ENCODE measurements at regions not wholly inside any gene's neighbourhood (a gene's known extent, or its start where the extent isn't known, plus 50 kb on each side); places are given as distances from the start of the nearest gene placed in this dataset. TPM values are rescaled to one million over a fixed set of nuclear protein-coding genes. Genes with fewer than 3 reads are reported as not detected.

DNA sequence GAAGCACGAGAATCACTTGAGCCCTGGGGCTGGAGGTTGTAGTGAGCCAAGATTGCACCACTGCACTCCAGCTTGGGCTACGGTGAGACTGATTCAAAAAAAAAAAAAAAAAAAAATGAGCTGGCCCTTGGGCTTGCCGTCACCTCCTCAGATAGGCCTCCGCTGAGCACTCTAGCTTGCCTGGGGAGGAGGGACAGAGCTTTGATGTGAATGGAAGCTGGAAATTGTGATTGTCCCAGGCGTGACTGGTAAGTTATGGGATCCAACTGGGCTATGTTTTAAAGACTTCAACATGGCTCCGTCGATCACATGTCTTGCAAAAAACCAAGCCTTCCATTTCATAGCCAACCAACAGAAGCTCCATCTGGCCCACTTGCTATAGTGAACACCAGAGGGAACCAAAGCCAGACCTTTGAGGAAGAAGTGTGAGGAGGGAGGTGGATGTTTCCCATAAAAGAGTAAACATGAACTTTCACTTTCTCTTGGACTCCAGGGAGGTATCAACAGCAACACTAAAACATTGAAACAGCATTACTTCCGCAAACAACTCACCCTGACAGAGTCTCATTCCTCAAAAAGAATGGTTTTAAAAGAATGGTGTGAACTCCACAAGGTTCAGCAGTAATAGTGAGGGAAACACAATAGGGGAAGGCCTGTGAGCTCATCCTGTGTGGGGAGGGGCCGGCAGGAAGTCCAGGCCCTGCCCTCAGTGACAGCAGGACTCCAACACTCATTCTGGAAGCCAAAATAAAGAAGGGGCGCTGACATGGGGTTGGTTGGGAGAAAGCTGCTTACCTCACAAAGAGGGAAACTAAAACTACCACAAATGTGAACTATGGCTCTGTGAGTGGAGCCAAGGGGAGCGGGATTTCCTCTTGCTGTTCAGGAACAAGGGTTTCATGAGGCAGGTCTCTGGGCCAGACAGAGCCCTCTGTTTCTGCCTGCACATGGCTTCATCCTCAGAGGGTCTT, 59.2 kb upstream of the IL12A start:
- DNase-seq (ENCODE audit: low read depth in 2 of 3, low spot score in 2 of 3) = peak in 2 of 3 donors; percentile 89 to 97

DNA sequence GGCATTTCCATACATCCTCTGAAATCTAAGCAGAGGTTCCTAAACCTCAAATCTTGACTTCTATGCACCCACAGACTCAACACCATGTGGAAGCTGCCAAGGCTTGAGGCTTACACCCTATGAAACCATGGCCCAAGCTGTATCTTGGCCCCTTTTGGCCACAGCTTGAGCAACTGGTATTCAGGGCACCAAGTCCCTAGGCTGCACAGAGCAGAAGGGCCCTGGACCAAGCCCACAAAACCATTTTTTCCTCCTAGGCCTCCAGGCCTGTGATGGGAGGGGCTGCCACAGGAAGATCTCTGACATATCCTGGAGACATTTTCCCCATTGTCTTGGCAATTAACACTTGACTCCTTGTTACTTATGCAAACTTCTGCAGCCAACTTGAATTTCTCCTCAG, 54.4 kb upstream of the IL12A start:
- no peak for DNase-seq (ENCODE audit: low read depth in 2 of 3, low spot score in 2 of 3)

DNA sequence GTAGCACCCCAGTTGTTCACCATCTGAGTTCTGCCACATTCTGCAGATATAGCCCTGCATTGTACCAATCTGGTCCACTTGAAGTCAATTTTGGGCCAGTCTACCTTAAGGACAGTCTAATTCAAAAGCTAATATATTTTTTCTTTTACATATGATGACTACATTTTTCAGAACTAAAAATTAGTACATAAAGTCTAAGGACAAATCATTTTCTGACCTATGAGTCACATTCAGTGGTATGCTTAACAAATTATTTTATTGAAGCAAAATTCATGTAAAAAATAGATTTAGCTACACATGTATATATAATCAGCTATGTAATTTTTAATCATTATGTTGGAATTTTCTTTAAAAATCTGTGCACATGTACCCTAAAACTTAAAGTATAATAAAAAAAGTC, 52.1 kb upstream of the IL12A start:
- DNase-seq (ENCODE audit: low read depth in 2 of 3, low spot score in 2 of 3) = no peak

DNA sequence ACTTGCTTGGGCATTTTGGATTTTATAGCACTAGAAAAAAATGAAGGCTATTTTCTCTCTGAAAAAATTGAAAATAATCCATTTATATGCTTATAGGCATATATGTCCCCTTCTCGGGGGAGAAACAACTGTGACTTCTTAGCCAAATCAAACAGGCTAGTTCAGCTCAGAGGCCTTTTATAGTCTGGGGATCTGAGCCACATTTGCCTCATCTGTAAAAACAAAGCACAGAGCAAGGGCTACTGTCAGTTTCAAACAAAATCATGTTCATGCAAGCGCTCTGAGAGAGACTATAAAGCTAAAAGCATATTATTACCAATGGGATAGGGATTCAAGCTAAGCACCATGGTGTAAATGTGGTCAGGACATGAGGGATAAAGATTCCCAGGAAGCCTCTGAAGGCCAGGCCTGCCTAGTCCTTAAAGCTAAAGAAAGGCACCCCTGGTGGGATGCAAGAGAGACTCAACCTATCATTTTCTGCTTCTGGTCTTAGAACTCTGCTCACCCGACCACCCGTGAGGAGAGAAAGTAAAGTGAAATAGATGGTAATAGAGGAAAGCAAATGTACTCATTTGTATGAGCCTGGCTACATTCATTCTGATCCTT, 51.0 kb upstream of the IL12A start:
- no peak for DNase-seq (ENCODE audit: low read depth in 2 of 3, low spot score in 2 of 3)

DNA sequence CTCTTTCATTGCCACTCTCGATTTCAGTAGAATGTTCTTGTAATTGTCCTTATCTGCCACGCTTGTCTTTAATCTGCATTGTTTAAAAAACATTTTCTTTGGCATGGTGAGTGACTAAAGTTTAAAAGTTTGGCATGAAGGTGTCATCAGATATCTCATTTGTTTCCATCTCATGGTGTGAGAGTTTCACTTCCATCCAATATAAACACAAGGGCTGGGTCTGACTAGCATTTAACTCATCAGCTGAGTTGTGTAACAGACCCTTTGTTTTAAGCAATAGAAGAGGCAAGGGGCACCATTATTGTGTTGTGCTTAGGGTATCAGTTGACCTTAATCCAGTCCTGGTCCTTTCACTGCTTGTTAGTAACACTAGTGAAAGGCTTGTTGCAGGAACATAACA, 49.9 kb upstream of the IL12A start:
- DNase-seq (ENCODE audit: low read depth in 2 of 3, low spot score in 2 of 3) = no peak

Small RNAs in the stretch of these regions (small RNA-seq; reads per million reads assigned to genes)
- gene MIR3919 (not detected), gene RNU2-31P (not detected)

Measured in hematopoietic multipotent progenitor cell (in vitro differentiated cells).